GM18505 (cell line): ENCODE measurements at regions not wholly inside any gene's neighbourhood (a gene's known extent, or its start where the extent isn't known, plus 50 kb on each side); places are given as distances from the start of the nearest gene placed in this dataset.

Source experiments
- ATAC-seq: cut with Tn5 transposase; IDR thresholded peaks from one replicate; pipeline ENCODE4 v1.9.1; 2021; ENCODE audit not compliant: unreplicated experiment
- POLR2A ChIP-seq: IDR thresholded peaks from 4 replicates; pipeline ENCODE4 v1.6.1; 2011; ENCODE audit warnings: borderline replicate concordance; ENCODE audit not compliant: insufficient read depth, insufficient read length; ENCODE audit errors: extremely low read depth

GRCh38 chr13:59111751-59112171 is 1052.0 kb downstream of the DIAPH3 start:
- no peak for TF ChIP-seq POLR2A
- ATAC-seq = no peak

DNA sequence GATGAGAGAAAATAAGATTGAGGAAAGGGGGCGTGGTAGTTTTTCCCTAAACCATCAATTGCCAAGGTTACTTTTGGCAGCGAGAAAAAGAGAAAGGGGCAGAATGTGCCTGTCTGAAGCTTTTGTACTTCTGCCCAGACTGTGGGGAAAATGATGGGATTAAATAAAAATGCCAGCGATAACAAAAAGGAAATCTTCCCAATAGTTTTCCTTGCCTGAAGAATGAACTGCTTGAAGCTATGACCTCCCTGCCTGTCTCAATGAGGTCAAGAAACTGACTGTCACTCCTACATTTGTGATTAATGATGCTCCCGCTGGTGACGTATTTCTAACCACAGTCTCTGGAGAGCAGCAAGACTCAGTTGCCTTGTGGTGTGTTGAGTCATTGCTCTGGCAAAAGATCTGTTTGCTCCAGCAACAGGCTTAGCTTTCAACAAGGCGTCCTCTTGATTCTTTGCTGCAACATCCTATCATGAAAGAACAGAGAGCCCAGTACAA is 1051.5 kb downstream of the DIAPH3 start:
- TF ChIP-seq POLR2A = no peak
- ATAC-seq = no peak

DNA sequence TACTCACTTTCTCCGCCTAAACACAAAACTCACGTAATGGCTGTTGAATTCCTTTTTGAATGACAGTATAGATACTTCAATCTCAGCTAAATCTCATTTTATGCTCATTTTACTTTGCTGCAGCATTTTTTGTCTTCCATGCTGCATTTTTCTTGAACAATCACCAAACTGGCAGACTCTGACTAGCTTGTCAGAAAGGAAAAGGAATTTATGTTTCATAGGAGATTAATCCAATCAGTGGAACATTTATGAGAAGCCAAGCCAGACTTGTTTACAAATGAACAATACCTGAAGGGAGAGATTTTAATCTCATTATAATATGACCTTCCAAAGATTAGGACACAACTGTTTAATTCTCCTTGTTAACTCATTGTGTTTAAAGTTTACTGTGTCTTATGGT is 1044.3 kb downstream of the DIAPH3 start:
- no peak for TF ChIP-seq POLR2A
- ATAC-seq = no peak

DNA sequence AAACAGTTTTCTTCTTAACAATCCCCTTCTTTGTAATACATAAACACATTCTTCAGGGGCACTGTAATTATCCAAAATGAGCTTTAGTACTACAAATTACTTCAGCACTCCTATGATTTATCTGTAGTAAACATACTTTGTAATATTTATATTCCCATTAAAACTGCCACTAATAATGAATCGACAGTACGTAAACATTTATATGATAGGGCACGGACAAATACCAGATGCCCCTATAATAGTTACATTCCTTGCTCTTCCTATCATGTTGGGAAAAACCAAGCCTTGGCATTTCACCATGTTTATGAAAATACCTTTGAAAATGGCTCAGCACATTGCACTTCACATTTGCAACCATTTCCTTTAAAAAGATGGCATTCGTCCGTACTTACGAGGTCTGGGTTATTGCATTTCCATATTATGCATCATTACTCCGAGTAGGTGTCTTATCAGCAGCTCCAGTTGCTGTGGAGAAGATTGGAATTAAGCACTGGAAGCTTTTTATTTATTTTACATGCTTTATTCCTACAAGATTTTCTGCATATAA is 1043.4 kb downstream of the DIAPH3 start:
- no peak for ATAC-seq
- no peak for TF ChIP-seq POLR2A

GRCh38 chr13:59121507-59121906 is 1042.2 kb downstream of the DIAPH3 start:
- no peak for TF ChIP-seq POLR2A
- ATAC-seq = no peak

- no peak for ATAC-seq
Measured at GRCh38 chr13:59126474-59126873, 1037.3 kb downstream of the DIAPH3 start.

DNA sequence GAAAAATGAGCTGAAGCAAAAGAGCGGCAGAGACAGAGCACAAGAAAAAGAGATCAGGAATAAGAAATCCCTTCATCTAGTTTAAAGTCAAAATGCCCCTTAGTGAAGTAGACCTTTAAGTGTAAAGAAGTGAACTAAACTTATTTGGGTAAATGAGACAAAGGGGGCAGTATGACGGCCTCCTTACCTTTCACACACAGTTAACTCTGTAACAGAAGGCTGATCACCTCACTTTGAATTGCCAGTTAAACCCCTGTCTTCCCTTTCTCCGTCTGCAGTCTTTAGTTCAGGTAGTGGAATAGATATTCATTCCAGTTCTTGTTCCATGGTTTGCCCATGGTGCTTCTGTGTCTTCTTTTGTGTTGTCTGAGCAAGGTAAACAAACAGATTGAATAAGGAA is 1029.8 kb downstream of the DIAPH3 start:
- ATAC-seq = no peak
- TF ChIP-seq POLR2A = no peak

More at GRCh38 chr13:59126474-59126873, 1037.3 kb downstream of the DIAPH3 start:
- TF ChIP-seq POLR2A = no peak

- TF ChIP-seq POLR2A = no peak
- ATAC-seq = no peak
Measured at GRCh38 chr13:59144700-59145099, 1019.0 kb downstream of the DIAPH3 start.

- TF ChIP-seq POLR2A = no peak
- ATAC-seq = no peak
Measured at GRCh38 chr13:59145381-59145780, 1018.3 kb downstream of the DIAPH3 start.

GRCh38 chr13:59157181-59157580 is 1006.5 kb downstream of the DIAPH3 start:
- no peak for TF ChIP-seq POLR2A
- ATAC-seq = no peak

- no peak for ATAC-seq
- TF ChIP-seq POLR2A = no peak
Measured at GRCh38 chr13:59166174-59166573, 997.6 kb downstream of the DIAPH3 start.

- ATAC-seq = no peak
- no peak for TF ChIP-seq POLR2A
Measured at GRCh38 chr13:59172076-59172475, 991.7 kb downstream of the DIAPH3 start.

- TF ChIP-seq POLR2A = no peak
- no peak for ATAC-seq
Measured at GRCh38 chr13:59176775-59177174, 987.0 kb downstream of the DIAPH3 start.

GRCh38 chr13:59178344-59178743 is 985.4 kb downstream of the DIAPH3 start:
- no peak for TF ChIP-seq POLR2A
- ATAC-seq = no peak

DNA sequence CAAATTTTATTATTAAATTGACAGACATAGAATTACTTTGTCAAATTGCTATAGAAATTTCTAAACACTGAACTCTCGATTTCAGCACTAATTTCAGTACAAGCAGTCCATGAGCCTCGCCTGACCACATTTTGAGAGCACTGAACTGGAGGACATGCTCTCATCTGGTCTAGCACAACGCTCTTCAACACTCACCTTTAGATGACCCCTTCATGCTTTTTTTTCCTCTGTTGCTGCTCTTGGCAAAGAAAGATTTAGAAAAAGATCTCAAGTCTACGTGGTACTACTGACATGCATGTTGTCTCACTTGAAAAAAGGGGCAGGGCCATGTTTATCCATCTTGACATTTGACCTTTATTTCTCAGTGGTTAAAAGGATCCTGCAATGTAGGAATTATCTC is 981.5 kb downstream of the DIAPH3 start:
- ATAC-seq = no peak
- TF ChIP-seq POLR2A = no peak
